DOHH2 (cell line): ENCODE measurements at regions not wholly inside any gene's neighbourhood (a gene's known extent, or its start where the extent isn't known, plus 50 kb on each side); places are given as distances from the start of the nearest gene placed in this dataset.

ENCODE experiments used
- CTCF ChIP-seq: fragments of 200-600 bp; sonication (generic); IDR thresholded peaks from one replicate; pipeline ENCODE4 v1.5.1; 2014; ENCODE audit warnings: antibody characterized with exemption, mild to moderate bottlenecking, low read depth, low read length; ENCODE audit not compliant: poor library complexity, severe bottlenecking
- EZH2phosphoT487 ChIP-seq: fragments of 200-600 bp; sonication (generic); IDR thresholded peaks from 2 replicates; pipeline ENCODE4 v1.6.1; 2017; ENCODE audit warnings: borderline replicate concordance, mild to moderate bottlenecking, antibody characterized with exemption, low read length, moderate library complexity, mixed read lengths

- TF ChIP-seq CTCF (no peak), EZH2phosphoT487 (no peak)
Measured at GRCh38 chr12:29880987-29881386, 97.2 kb upstream of the TMTC1 start.
